ENCODE measurements at regions not wholly inside any gene's neighbourhood (a gene's known extent, or its start where the extent isn't known, plus 50 kb on each side); places are given as distances from the start of the nearest gene placed in this dataset.

GRCh38 chr11:115100706-115101105 lies 403.5 kb downstream of the CADM1 start:
- peaks cover 0 to 3% (median 0%) of the 10 kb centered on the region in 7 donors for H3K9me3 Mint-ChIP-seq
- Histone ChIP-seq H3K27me3 (ENCODE audit: control insufficient read depth, insufficient read depth, low read length) (no peaks in the 10 kb centered on the region), H3K9me3 (ENCODE audit: control insufficient read depth in 2 of 2, low read length in 2 of 2) (no peaks in the 10 kb centered on the region), H3K27ac (ENCODE audit: insufficient read depth, low read length, poor library complexity, severe bottlenecking) (no peak overlapping the region), H3K36me3 (ENCODE audit: control insufficient read depth, insufficient read depth, low read length) (no peaks in the 10 kb centered on the region), H3K4me3 (ENCODE audit: low read depth, low read length) (no peak overlapping the region), H3K4me1 (ENCODE audit: control insufficient read depth, insufficient read depth, low read length, poor library complexity, severe bottlenecking) (no peaks in the 10 kb centered on the region)
- H3K4me3 Mint-ChIP-seq: no peak overlapping the region
- no peaks in the 10 kb centered on the region for H3K4me1 Mint-ChIP-seq
- DNase-seq (no peak), ATAC-seq (ENCODE audit: low read depth in 2 of 2) (no peak)
- H3K27ac Mint-ChIP-seq: no peak overlapping the region
- no peaks in the 10 kb centered on the region for H3K36me3 Mint-ChIP-seq
- H3K27me3 Mint-ChIP-seq: peaks cover 4% of the 10 kb centered on the region

GRCh38 chr11:115103921-115104320 lies 400.3 kb downstream of the CADM1 start:
- Histone ChIP-seq H3K4me3 (ENCODE audit: low read depth, low read length) (no peak overlapping the region), H3K4me1 (ENCODE audit: control insufficient read depth, insufficient read depth, low read length, poor library complexity, severe bottlenecking) (no peaks in the 10 kb centered on the region), H3K27ac (ENCODE audit: insufficient read depth, low read length, poor library complexity, severe bottlenecking) (no peak overlapping the region), H3K9me3 (ENCODE audit: control insufficient read depth in 2 of 2, low read length in 2 of 2) (no peaks in the 10 kb centered on the region), H3K27me3 (ENCODE audit: control insufficient read depth, insufficient read depth, low read length) (no peaks in the 10 kb centered on the region), H3K36me3 (ENCODE audit: control insufficient read depth, insufficient read depth, low read length) (no peaks in the 10 kb centered on the region)
- Mint-ChIP-seq H3K27me3 (no peaks in the 10 kb centered on the region), H3K9me3 (peaks cover 0 to 3% (median 0%) of the 10 kb centered on the region in 7 donors), H3K27ac (no peak overlapping the region), H3K4me1 (no peaks in the 10 kb centered on the region), H3K36me3 (no peaks in the 10 kb centered on the region), H3K4me3 (no peak overlapping the region)
- no peak for ATAC-seq (ENCODE audit: low read depth in 2 of 2)
- DNase-seq: no peak

DNA sequence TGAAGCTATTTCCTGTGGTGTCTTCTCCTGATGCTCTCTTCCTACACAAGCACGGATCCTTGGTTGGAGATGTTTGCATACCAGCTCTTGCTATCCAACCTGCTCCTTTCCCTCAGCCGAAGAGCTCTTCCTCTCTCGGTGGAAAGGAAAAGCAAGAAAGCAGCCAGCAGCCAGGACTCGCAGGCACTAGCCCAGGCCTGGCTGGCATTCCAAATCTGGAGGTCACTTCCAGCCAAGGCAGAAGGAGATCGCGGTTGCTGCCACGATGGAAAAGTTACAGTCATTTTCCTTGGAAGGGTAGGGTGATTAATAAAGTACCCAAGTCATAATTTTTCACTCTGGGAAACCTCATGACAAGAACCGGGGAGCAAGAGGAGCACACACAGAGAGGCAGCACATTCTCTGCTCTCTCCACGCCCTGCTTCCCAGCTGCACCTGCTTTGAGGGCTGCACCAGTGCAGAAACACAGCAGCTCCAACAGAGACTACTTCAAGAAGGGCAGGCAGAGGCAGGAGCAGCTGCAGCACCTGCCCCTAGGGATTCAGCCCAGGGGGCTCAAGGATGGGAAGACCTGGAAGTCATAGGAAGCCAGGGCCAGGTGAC lies 399.3 kb downstream of the CADM1 start:
- ATAC-seq (ENCODE audit: low read depth in 2 of 2): no peak
- no peaks in the 10 kb centered on the region for H3K27me3 ChIP-seq (ENCODE audit: control insufficient read depth, insufficient read depth, low read length)
- no peaks in the 10 kb centered on the region for H3K4me1 ChIP-seq (ENCODE audit: control insufficient read depth, insufficient read depth, low read length, poor library complexity, severe bottlenecking)
- no peak for DNase-seq
- Mint-ChIP-seq H3K4me1 (no peaks in the 10 kb centered on the region), H3K9me3 (peaks cover 0 to 1% (median 0%) of the 10 kb centered on the region in 7 donors), H3K4me3 (no peak overlapping the region), H3K27ac (no peak overlapping the region), H3K27me3 (no peaks in the 10 kb centered on the region), H3K36me3 (no peaks in the 10 kb centered on the region)
- no peaks in the 10 kb centered on the region for H3K36me3 ChIP-seq (ENCODE audit: control insufficient read depth, insufficient read depth, low read length)
- H3K27ac ChIP-seq (ENCODE audit: insufficient read depth, low read length, poor library complexity, severe bottlenecking): no peak overlapping the region
- H3K4me3 ChIP-seq (ENCODE audit: low read depth, low read length): no peak overlapping the region
- no peaks in the 10 kb centered on the region for H3K9me3 ChIP-seq (ENCODE audit: control insufficient read depth in 2 of 2, low read length in 2 of 2)

GRCh38 chr11:115111066-115111465 lies 393.1 kb downstream of the CADM1 start:
- Mint-ChIP-seq H3K27me3 (peaks cover 12% of the 10 kb centered on the region), H3K9me3 (no peaks in the 10 kb centered on the region), H3K4me3 (no peak overlapping the region), H3K36me3 (no peaks in the 10 kb centered on the region), H3K27ac (no peak overlapping the region), H3K4me1 (no peaks in the 10 kb centered on the region)
- ATAC-seq (ENCODE audit: low read depth in 2 of 2) (no peak), DNase-seq (no peak)
- H3K36me3 ChIP-seq (ENCODE audit: control insufficient read depth, insufficient read depth, low read length): no peaks in the 10 kb centered on the region
- H3K27me3 ChIP-seq (ENCODE audit: control insufficient read depth, insufficient read depth, low read length): peaks cover 3% of the 10 kb centered on the region
- no peak overlapping the region for H3K27ac ChIP-seq (ENCODE audit: insufficient read depth, low read length, poor library complexity, severe bottlenecking)
- H3K4me1 ChIP-seq (ENCODE audit: control insufficient read depth, insufficient read depth, low read length, poor library complexity, severe bottlenecking): no peaks in the 10 kb centered on the region
- H3K9me3 ChIP-seq (ENCODE audit: control insufficient read depth in 2 of 2, low read length in 2 of 2): no peaks in the 10 kb centered on the region
- no peak overlapping the region for H3K4me3 ChIP-seq (ENCODE audit: low read depth, low read length)

DNA sequence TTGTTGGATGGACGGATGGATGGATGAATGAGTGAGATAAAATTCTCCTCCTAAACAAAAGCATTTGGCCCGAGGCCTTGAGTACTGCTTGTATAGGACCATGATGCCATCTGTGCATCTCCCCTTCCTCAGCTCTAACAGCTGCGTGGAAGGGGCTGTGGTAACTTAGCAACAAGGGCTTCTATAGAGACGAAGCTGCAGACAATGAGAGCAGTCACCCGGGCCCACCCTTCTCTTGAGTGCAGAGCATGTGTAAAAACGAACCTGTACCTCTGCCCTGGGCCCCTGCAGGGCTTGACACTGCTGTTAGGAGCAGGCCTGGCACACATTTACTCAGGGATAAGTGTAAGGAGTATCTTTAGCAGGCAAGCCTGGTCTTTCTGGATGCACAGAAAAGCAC lies 391.5 kb downstream of the CADM1 start:
- Mint-ChIP-seq H3K4me1 (no peaks in the 10 kb centered on the region), H3K4me3 (no peak overlapping the region), H3K36me3 (no peaks in the 10 kb centered on the region), H3K27ac (no peak overlapping the region), H3K9me3 (peaks cover 0 to 2% (median 0%) of the 10 kb centered on the region in 7 donors), H3K27me3 (peaks cover 14% of the 10 kb centered on the region)
- no peak overlapping the region for H3K4me3 ChIP-seq (ENCODE audit: low read depth, low read length)
- no peaks in the 10 kb centered on the region for H3K4me1 ChIP-seq (ENCODE audit: control insufficient read depth, insufficient read depth, low read length, poor library complexity, severe bottlenecking)
- peaks cover 3% of the 10 kb centered on the region for H3K27me3 ChIP-seq (ENCODE audit: control insufficient read depth, insufficient read depth, low read length)
- no peak overlapping the region for H3K27ac ChIP-seq (ENCODE audit: insufficient read depth, low read length, poor library complexity, severe bottlenecking)
- DNase-seq (no peak), ATAC-seq (ENCODE audit: low read depth in 2 of 2) (no peak)
- no peaks in the 10 kb centered on the region for H3K36me3 ChIP-seq (ENCODE audit: control insufficient read depth, insufficient read depth, low read length)
- no peaks in the 10 kb centered on the region for H3K9me3 ChIP-seq (ENCODE audit: control insufficient read depth in 2 of 2, low read length in 2 of 2)

DNA sequence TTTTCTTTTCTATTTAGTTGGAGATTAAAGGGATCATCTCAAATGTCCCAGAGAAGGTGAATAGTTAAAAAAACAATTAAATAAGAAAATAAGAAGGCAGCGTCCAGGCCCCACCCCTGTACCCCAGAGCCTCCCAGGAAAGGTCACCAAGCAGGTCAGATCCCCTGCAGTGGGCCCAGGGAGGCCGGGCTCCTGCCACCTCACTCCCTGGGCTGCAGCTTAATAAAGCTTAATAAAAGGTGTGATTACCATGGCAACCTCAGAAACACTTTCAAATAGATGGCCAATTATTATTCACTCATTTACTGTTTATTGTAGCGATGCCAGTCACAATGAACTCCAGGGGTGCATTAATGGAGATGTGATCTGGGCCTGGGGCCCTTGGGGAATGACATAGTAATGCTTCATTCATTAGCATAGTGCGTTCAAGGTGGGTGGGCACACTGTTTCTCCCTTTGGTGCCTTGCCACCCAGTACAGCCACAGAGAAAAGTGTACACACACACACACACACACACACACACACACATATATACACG lies 386.2 kb downstream of the CADM1 start:
- H3K36me3 ChIP-seq (ENCODE audit: control insufficient read depth, insufficient read depth, low read length): no peaks in the 10 kb centered on the region
- Mint-ChIP-seq H3K36me3 (no peaks in the 10 kb centered on the region), H3K4me1 (no peaks in the 10 kb centered on the region), H3K27me3 (peaks cover 13% of the 10 kb centered on the region), H3K27ac (no peak overlapping the region), H3K9me3 (peaks cover 0 to 2% (median 0%) of the 10 kb centered on the region in 7 donors), H3K4me3 (no peak overlapping the region)
- H3K27ac ChIP-seq (ENCODE audit: insufficient read depth, low read length, poor library complexity, severe bottlenecking): no peak overlapping the region
- ATAC-seq (ENCODE audit: low read depth in 2 of 2) (no peak), DNase-seq (no peak)
- no peak overlapping the region for H3K4me3 ChIP-seq (ENCODE audit: low read depth, low read length)
- H3K27me3 ChIP-seq (ENCODE audit: control insufficient read depth, insufficient read depth, low read length): peaks cover 3% of the 10 kb centered on the region
- no peaks in the 10 kb centered on the region for H3K4me1 ChIP-seq (ENCODE audit: control insufficient read depth, insufficient read depth, low read length, poor library complexity, severe bottlenecking)
- H3K9me3 ChIP-seq (ENCODE audit: control insufficient read depth in 2 of 2, low read length in 2 of 2): no peaks in the 10 kb centered on the region

GRCh38 chr11:115119146-115119545 lies 385.1 kb downstream of the CADM1 start:
- Mint-ChIP-seq H3K4me3 (no peak overlapping the region), H3K27me3 (peaks cover 13% of the 10 kb centered on the region), H3K36me3 (no peaks in the 10 kb centered on the region), H3K4me1 (no peaks in the 10 kb centered on the region), H3K9me3 (peaks cover 0 to 2% (median 0%) of the 10 kb centered on the region in 7 donors), H3K27ac (no peak overlapping the region)
- H3K4me3 ChIP-seq (ENCODE audit: low read depth, low read length): no peak overlapping the region
- no peaks in the 10 kb centered on the region for H3K4me1 ChIP-seq (ENCODE audit: control insufficient read depth, insufficient read depth, low read length, poor library complexity, severe bottlenecking)
- no peaks in the 10 kb centered on the region for H3K36me3 ChIP-seq (ENCODE audit: control insufficient read depth, insufficient read depth, low read length)
- no peaks in the 10 kb centered on the region for H3K9me3 ChIP-seq (ENCODE audit: control insufficient read depth in 2 of 2, low read length in 2 of 2)
- no peak overlapping the region for H3K27ac ChIP-seq (ENCODE audit: insufficient read depth, low read length, poor library complexity, severe bottlenecking)
- ATAC-seq (ENCODE audit: low read depth in 2 of 2) (no peak), DNase-seq (no peak)
- H3K27me3 ChIP-seq (ENCODE audit: control insufficient read depth, insufficient read depth, low read length): peaks cover 3% of the 10 kb centered on the region
